ENCODE measurements at regions not wholly inside any gene's neighbourhood (a gene's known extent, or its start where the extent isn't known, plus 50 kb on each side); places are given as distances from the start of the nearest gene placed in this dataset.

GRCh38 chr9:715300-715699, 126.2 kb upstream of the DMRT1 start:
- TF ChIP-seq CTCF (IDR thresholded peaks at IDR 0.05) = no peak
- no peak for TF ChIP-seq POLR2A (IDR thresholded peaks at IDR 0.05)
